SHP77 (cell line): ENCODE measurements at regions not wholly inside any gene's neighbourhood (a gene's known extent, or its start where the extent isn't known, plus 50 kb on each side); places are given as distances from the start of the nearest gene placed in this dataset.
A peak's percentile ranks its signal among the peaks of the same experiment; 100 is the strongest.
"Not testable (repeated sequence)": the region's sequence is repeated elsewhere in the genome, so short reads cannot be mapped to it uniquely, and the experiment has no call there.

Experiments
- DNase-seq, 2 experiments: peaks; one replicate each; lab custom pipeline; 2025; lab: John Stamatoyannopoulos, UW

DNA sequence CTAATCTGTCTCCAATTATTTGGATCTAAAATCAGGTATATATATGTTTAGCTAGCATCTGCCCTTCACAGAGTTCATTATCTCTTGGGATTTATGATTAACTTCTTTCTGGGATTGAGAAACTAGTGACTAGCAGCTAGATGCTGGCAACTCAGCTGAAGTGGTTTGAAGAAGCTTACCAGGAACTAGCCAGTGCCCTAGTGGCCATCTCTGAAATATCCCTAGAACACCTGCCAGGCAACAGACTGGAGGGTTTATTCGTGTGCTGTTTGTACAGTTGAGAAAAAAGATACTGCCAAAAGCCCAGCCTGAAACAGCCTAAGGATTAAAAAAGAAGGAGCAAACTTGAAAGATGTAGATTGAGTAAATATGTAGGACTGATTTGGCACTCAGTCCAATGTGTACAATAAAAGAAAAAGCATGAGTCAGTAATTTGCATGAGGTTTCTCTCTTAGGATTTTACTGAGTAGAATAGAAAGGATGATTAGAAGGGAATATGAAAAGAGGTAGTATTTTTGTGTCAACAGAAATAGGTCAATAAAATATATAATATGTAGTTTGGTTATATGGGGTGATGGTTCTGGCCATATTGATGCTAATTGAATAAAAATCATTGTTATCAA lies 1144.6 kb upstream of the ADGRL2 start:
- DNase-seq = peak; percentile 64 to 67

DNA sequence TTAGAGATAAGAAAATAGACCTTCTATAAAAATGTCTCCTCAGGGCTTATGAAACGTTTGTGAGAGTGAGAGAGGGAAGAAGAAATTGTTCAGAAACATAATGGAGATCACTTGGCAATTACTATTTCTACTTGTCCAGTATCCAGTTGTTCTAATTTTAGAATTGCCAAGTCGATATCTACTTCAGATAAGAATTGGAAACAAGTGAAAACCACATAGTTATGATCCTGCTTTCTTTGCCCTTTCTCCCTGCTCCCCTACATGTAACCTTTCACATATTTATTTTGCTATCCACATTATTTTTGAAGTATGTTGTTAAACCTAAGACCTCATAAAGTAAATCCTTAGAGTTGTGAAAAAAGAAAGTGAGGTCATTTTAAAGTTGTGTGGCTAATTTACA lies 1154.7 kb upstream of the ADGRL2 start:
- no peak for DNase-seq

DNA sequence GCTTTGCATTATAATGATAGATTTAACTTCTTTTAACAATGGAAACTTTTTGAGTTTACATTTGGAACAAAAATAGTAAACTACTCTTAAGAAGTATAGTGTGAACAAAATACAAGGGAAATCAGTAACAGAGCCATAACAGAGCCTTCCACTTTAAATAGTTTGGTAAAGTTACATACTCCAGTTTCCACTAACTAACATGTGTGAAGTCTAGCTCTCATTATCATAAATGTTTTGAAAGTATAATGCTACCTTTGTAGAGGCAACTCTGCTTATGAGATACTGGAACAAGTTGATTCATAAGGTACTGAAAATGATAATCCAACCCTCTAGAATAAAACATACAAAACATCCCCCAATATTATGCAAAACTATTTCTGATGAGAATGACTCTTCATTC lies 1155.1 kb upstream of the ADGRL2 start:
- no peak for DNase-seq

DNA sequence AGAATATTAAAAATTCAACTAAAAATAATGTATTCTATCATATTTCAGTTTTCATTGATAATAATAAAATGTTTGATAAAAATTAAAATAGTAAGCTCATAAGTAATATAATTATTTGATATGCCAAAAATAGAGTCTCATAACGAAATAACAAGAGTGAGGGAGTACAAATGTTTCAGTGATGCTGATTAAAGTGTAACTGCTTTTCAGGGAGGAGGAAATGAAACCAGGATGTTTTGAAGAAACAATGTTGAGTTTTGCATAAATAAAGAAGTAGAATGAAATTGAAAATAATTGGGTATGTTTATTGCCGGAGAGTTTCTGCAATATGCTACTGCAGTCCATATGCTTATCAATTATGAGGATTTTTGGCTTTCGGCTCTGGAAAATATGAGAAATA lies 1159.8 kb upstream of the ADGRL2 start:
- DNase-seq = no peak

DNA sequence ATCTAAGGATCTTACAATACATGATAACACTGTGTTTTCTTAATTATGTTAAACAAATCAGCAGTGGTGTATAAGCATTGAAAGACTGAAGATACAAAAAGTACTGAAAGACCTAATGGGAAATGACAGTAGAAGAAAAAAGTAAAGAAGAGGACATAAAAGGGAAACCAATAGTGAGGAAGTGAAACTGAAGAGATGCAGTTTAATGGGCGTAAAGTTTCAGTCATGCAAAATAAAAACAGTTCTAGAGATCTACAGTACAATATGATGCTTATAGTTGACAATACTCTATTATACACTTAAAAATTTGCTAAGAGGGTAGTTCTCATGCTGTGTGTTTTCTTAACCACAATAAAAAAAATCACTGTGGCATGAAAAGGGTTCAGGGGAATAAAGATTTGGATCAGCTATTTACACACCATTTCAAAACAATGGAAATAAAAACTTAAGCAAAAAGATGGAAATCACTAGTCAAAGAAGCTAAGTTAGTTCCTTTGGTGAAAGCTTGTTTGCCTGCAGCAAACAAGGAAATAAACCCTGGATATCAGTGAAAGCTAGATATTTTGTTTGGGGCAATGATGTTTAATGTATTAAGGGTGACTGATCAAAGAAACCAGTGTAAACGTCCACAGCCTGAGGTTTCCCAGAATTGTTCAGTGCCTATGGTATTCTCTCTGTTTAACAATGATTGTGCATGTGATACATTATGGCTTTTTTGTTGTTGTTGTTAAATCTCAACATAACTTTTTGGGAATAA lies 1160.8 kb upstream of the ADGRL2 start:
- DNase-seq = no peak

DNA sequence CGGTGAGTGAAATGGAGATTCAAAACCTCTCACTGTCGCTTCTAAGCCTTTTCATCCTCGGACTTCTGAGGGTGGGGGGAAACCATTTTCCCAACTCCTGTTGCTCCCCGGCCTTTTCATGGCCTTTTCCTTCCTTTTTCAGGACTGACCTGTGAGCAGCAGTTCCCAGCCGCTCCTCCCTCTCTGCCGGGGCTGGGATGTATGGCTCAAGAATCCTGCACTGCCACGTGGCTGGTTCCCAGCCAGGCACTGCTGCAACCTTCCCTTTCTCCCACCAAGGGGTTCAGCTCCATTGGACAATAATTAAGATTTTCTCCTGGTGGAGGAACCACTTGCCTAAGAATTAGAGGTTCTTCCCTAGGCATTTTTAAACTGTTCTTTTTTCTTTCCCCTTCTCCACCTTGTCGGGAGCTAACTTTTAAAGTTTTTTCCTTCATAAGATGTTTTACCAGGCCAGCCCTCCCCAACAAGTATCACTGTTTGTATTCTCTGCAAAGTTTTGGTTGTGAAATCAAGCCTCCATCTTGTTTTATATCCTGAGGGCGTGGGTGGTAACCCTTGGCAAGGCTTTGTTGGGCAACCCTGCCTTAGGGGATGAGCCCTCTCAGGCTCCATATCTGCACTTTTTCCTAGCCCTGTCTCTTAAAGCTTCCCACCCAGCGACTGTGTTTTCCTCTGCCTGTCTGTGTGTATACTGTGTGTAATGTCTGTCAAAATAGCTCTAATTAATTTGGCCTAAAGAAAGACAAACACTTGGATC lies 1166.6 kb upstream of the ADGRL2 start:
- DNase-seq = no peak

DNA sequence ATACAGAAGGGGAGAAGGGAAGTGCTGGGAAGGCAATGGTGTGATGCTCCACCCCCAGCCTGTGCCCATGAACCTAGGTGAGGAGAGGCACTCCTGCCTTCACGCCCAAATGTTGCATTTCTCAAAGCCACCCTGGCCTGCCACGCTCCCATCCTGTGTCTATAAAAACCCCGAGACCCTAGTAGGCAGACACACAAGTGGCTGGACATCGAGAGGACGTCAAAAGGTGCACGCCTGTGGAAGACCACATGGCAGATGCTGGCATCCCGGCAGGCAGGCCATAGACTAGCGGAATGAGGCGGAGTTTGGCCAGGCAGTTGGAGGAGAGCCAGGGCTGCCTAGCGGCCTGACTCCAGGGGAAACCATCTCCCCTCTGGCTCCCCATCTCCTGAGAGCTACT lies 1168.5 kb upstream of the ADGRL2 start:
- DNase-seq = no peak

DNA sequence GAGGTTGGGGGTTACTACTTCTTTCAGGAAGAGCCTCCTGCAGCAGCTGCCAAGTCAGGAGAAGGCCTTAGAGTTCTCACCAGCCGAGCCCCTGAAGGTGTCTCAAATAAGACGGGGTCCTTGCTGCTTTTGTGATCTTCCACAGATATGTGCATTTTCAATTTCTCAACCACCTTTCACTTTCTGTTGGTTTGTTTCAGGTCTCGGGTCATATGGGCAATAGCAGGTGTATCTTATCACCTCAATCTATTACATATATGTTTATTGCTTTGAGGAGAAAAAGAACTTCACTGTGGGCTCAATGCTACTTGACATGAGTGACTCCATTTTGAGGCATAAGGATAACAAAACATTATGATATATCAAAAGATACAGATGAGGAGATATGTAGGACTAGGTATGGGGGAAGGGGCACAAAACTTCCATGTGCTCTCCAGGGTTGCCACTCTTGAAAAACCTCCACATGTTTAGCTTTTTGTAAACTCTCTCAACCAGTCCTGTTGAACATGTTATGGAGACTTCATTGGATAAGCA lies 1171.4 kb upstream of the ADGRL2 start:
- no peak for DNase-seq

DNA sequence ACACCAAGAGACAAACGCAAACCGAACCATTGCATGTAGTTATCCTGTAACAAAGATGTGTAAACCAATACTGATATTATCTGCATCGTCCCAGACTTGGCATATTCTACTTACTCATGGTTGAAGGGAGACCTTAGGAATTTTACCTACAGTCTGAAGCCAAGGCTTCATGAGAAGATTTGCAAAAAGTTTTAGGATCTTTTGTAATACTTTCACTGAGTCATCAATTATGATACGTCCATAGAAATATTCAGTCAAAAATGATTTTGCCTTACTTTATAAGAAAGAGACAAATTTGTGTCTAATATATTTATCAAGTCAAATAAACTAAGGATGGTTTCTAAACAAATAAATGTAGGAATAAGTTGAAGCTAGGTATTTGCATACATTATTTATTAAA lies 1176.1 kb upstream of the ADGRL2 start:
- DNase-seq = no peak

DNA sequence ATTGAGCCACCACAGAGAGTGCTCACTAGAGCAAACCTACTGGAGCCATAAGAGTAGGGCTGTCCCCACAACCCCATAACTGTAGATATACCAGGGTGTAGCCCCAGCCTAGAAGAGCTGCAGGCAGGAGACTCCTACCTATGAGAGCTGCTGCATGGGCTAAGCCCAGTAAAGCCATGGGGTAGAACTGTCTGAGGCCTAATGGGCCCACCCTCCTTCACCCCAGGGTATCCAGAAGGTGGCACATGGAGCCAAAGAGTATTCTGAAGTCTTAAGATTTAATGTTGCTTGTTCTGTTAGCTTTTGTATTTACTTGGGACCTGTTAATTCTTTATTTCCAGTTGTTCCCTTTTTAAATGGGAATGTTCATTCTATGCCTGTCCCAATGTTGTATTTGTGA lies 1193.7 kb upstream of the ADGRL2 start:
- no peak for DNase-seq

DNA sequence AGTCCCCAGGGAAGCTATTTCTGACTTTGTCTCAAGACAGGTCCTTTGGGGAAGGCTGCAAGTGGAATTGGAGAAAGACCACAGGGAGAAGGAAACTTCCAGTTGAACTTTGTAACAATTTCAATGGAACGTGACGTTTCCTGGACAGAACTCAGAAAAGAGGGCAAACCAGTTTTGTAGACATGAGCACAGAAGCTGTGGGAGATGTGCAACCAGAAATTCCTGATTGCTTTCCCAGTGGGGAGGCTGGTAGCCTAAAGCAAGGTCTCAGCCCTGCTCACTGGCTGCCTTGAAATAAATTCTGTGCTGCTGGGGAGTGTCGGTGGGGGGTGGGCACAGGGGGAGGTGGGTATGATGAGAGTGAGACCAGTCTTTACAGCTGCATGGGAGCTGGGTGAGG lies 1206.7 kb upstream of the ADGRL2 start:
- DNase-seq = no peak

DNA sequence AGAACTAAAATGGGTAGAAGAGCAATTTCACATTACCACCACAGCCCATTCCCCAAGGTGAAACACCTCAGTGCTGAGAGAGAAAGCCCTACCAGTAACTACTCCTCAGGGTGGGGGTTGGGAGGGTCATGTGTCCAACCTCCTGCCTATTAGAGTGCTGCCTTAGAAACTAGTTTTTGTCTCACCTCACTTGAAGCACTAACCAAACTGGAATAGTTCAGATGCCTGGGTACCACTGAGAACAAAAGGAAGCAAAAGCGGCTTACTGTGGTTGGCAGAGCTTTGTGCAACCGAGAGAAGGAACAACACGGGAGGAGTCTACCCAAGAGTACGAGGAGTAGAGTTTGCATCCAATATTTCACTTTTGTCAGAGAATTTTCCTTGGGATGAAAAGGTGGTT lies 1207.5 kb upstream of the ADGRL2 start:
- no peak for DNase-seq

DNA sequence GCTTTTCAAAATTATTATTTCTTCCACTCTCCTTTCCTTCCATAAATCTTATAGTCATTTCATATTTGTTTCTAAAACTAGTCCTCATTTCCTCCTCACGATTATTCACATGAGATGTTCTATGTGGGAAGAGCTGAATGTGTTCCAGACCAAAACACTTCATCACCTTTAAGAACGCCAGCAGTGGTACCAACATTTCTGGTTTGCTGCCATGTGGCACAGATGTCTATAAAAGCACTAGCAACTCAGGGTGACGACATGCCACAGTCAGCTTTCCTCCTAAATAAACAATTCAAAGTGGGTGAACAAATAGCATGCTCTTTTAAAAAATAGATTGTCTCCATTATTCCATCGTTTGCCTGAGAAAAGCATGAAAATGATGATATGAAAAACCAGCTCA lies 1217.8 kb upstream of the ADGRL2 start:
- DNase-seq = peak; percentile 44 to 77

DNA sequence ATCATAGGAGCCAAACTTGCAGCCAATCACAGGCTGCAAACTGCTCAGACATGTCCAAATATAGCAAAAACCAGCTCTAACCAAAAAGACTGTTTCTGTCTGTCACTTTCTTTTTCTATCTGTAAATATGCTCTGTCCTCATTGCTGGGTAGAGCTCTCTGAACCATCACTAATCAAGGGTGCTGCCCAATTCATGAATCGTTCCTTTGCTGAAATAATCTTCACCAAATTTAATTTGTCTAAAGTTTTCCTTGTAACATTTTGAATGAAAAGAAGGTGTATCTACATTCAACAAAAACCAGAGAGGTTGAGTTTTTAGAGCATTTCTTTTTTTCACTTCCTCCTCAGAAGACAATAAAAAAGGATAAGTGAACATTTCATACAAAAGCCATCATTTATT lies 1221.7 kb upstream of the ADGRL2 start:
- no peak for DNase-seq

DNA sequence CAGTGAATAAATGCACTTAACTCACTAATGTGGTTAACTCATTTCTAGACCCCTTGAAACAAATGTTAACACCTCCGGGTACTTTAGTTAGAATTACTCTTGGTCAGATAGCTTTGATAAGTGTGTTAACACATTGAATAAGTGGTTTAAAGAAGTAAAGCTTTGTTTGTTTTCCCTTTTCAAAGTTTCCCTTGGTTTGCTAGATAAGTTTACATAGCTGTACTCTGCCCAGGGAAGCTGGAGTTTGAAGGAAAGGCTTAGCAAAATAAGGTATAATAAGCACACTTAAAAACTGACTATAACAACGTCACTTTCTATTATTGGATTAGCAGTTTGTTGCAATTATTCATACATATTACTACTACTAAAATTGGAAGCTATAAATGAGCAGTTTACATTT lies 1233.9 kb upstream of the ADGRL2 start:
- no peak for DNase-seq

DNA sequence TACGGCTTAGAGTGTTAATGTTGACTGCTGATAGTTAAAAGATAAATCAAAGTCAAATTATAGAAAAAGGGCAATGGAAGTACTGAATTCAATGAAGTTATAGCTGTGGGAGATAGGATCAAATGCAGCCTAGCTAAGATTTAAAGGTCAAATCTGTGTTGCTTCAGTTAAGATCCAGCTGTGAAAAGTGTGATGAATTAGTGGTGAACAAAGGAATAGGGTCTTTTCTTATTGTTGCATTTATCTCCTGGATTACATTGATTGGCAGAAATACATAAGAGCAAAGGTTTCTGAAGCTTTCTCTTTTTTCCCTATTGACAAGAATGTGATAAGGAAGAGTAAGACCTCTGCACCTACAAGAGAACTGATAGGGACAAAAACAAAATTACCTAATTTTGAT lies 1234.6 kb upstream of the ADGRL2 start:
- DNase-seq = no peak

DNA sequence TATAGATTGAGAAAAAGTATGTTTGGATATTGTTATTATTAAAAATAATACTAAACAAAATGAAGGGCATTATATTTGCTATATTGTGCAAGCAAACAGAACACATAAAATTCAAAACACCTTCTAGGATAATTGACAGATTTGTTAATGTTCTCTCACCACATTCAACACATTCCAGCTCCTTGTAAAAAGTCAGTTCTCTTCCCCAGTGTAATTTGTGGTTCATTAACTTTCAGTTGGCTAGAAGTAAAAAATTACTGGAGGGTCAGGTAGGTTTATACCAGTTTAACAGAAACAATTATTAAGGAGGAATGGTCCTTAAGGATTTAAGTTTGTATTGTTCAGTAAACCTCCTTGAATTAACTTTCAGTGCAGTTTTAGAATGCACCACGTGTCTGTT lies 1235.3 kb upstream of the ADGRL2 start:
- no peak for DNase-seq

DNA sequence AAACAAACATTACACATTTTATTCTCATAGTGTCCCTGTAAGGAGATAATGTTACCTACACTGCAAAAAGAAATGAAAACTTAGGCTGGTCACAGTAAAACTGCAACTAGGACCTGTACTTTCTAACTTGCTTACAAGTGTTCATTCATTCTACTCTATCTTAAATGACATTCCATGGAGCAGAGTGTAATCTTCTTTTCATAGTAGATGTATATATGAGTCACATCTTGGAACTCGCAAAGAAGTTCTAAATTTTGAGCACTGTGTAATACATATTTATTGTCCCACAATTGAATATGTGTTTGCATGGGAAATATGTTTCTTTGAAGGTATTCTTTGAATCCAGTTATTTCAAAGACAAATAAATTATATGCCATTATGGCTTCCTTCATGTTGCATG lies 1258.5 kb upstream of the ADGRL2 start:
- no peak for DNase-seq

DNA sequence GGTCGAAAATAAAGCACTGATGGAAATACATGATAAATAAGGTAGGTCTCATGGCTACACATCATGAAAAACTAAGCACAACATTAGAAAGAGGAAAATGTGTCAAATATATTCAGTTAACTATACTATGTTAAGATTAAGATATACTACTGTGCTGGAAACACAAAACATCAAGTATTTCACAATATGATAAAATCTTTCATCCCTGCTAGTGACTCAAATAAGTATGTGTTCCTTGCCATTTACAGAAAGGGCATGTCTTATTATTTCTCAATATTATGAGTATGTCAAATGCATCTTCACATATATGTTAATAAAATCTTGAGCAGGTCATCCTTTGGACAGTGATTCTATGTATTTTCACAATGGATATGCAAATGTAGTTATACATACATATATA lies 1260.1 kb upstream of the ADGRL2 start:
- no peak for DNase-seq

DNA sequence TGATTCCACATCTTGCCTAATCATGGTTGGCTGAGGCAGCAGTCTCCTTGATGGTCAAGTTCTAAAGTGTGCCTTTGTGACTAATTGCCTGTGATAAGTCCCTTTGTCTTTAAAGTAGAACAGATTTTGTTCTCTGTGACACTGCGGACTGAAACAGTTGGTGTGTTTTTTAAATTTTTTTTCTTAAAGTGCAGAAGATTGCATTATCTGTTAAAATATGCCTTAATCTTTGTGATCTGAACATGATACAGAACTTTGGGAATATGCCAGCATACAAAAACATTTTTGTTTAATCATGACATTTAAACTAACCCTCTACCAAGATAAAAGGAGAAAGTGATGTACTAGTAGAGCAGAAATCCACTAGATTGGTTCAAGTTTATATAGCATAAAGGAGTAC lies 1260.6 kb upstream of the ADGRL2 start:
- no peak for DNase-seq

DNA sequence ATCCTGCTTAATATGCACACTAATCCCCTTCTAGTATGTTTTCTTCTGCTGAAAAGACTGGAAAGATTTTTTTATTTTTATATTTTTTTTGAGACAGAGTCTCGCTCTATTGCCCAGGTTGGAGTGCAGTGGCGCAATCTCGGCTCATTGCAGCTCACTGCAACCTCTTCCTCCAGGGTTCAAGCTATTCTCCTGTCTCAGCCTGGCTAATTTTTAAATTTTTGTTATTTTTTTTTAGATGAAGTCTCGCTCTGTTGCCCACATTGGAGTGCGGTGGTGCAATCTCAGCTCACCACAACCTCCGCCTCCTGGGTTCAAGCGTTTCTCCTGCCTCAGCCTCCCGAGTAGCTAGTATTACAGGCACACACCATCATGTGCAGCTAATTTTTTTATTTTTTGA lies 1261.4 kb upstream of the ADGRL2 start:
- not testable (repeated sequence) for DNase-seq

DNA sequence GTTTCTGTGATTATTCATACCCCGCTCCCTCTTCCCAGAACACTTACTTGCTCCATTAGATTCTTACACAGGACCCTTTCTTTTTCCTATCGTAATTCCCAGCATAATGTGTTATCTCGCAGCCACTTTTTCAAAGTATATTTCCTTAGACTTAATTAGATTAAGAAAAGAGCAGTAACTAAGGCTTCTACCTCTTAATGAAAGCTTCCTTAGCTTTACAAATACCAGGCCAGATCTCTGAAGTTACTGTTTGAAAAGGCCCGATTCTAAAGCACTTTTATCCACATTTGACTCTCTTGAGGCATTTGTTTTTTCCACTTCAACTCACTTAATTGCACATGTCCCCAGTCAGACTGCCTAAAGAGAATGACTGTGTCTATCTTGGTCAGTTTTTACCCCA lies 1264.3 kb upstream of the ADGRL2 start:
- no peak for DNase-seq

DNA sequence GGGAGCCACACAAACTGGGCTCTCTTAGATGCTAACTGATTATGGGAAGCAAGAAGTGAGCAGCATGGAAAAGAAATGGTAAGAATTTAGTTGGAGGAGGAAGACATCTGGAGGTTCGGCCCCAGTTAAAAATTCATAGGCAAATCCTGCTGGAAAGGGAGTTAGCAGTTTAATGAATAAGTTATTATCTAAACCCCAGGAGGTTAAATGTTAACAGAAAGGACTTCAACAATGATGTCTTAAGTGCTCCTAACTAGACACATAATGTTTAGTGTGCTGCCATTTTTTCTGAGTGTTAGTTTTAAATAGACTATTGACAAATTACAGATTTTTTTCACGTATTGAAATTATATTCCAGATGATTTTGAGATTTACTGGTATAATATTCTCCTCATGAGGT lies 1265.3 kb upstream of the ADGRL2 start:
- no peak for DNase-seq
